ENCODE measurements at regions not wholly inside any gene's neighbourhood (a gene's known extent, or its start where the extent isn't known, plus 50 kb on each side); places are given as distances from the start of the nearest gene placed in this dataset.

- Histone ChIP-seq H3K79me2 (ENCODE audit: control insufficient read depth, insufficient read depth, low read length) (no peaks in the 10 kb centered on the region), H3K36me3 (ENCODE audit: control insufficient read depth in 2 of 2, insufficient read depth in 2 of 2, low read length in 1 of 2) (no peaks in the 10 kb centered on the region), H4K20me1 (ENCODE audit: control insufficient read depth, insufficient read depth) (no peaks in the 10 kb centered on the region), H3K9ac (ENCODE audit: control insufficient read depth, insufficient read depth, low read length) (peak overlapping the region; percentile 33), H3K4me2 (ENCODE audit: control insufficient read depth, insufficient read depth) (peak overlapping the region; percentile 61), H3K4me3 (no peak overlapping the region), H2AFZ (ENCODE audit: control insufficient read depth, low read depth, low read length) (peak overlapping the region; percentile 80), H3K9me3 (replicated peaks; ENCODE audit: control insufficient read depth, insufficient read depth, low read length) (no peaks in the 10 kb centered on the region), H3K27me3 (replicated peaks in 1 of 2; ENCODE audit: control insufficient read depth in 2 of 2, insufficient read depth in 2 of 2, low read length in 1 of 2) (no peaks in the 10 kb centered on the region), H3K4me1 (ENCODE audit: control insufficient read depth, insufficient read depth, low read length) (peaks cover 49% of the 10 kb centered on the region), H3K27ac (ENCODE audit: control insufficient read depth, insufficient read depth) (peak overlapping the region; percentile 72)
- DNase-seq (ENCODE audit: low read depth, low spot score) (peak; percentile 83), ATAC-seq (peak; percentile 84), FAIRE-seq (peak; percentile 74)
- ChIA-PET CTCF (no interaction called here), RAD21 (ENCODE audit: unreplicated experiment) (no interaction called here), POLR2A (no interaction called here), SMC1A (ENCODE audit: uncharacterized antibody, unreplicated experiment) (interaction anchor here (0.6 to 1.2 kb wide), 2 partner anchors 11 to 1102 kb away, joined by 3 read pairs; no protein-coding TSS in a partner anchor)
- BruUV-seq (replicated peaks) = no TSS peak
- intact Hi-C loops (cut with micrococcal nuclease; ENCODE audit: unreplicated experiment) = loop anchor here (10.0 kb wide), 1 partner anchor 406 kb away; no protein-coding TSS in a partner anchor
- in situ Hi-C loops (cut with MboI) = no loop called here
- 11% methylated on average over 9 of the region's 9 CpGs for WGBS (ENCODE audit: insufficient coverage, insufficient replicate concordance, low lambda C conversion rate, missing lambda C conversion rate)
- TF ChIP-seq HDAC2 (IDR thresholded peaks at IDR 0.05) (no peak), ETV6 (conservative IDR thresholded peaks at IDR 0.05 in 1 of 2, IDR thresholded peaks at IDR 0.05 in 1 of 2; ENCODE audit: borderline replicate concordance in 1 of 2, low read depth in 1 of 2) (peak in 1 of 2 experiments; percentile 49; a peak in 1 of 4 replicates), IRF5 (IDR thresholded peaks at IDR 0.05; ENCODE audit: borderline replicate concordance) (no peak), NFIC (IDR thresholded peaks at IDR 0.05; ENCODE audit: low read depth, low read length) (no peak), ZNF217 (IDR thresholded peaks at IDR 0.05) (no peak), ZBTB11 (CRISPR knock-in tag; IDR thresholded peaks at IDR 0.05) (no peak), SIX5 (IDR thresholded peaks at IDR 0.05; ENCODE audit: low read depth, low read length, severe bottlenecking) (no peak), SMARCA5 (IDR thresholded peaks at IDR 0.05) (no peak), POLR2A (IDR thresholded peaks at IDR 0.05; ENCODE audit: low read depth, low read length) (peak; percentile 47; the same call in 1 of the 2 replicates), KDM1A (IDR thresholded peaks at IDR 0.05; ENCODE audit: borderline replicate concordance) (no peak), EED (IDR thresholded peaks at IDR 0.05; ENCODE audit: low read depth) (peak; percentile 93), NR2C2 (IDR thresholded peaks at IDR 0.05; ENCODE audit: borderline replicate concordance, control insufficient read depth, insufficient read length, low read depth) (no peak), TARDBP (IDR thresholded peaks at IDR 0.05; ENCODE audit: borderline replicate concordance) (no peak), NR2C1 (IDR thresholded peaks at IDR 0.05) (no peak), SPI1 (IDR thresholded peaks at IDR 0.05; ENCODE audit: borderline replicate concordance, insufficient read depth, low read depth, low read length) (no peak), REST (IDR thresholded peaks at IDR 0.05; ENCODE audit: low read depth, low read length) (no peak)
Measured at GRCh38 chr17:33968350-33969044, 286.6 kb upstream of the CCL2 start.

Measured in GM12878 (cell line).